HCT116 (cell line): ENCODE measurements at regions not wholly inside any gene's neighbourhood (a gene's known extent, or its start where the extent isn't known, plus 50 kb on each side); places are given as distances from the start of the nearest gene placed in this dataset.

Experiments used
- ATAC-seq: fragments of 200-7000 bp; cut with Tn5 transposase; 2 replicates; pipeline ENCODE4 v1.9.1; 2020; ENCODE audit warnings: mild to moderate bottlenecking, moderate library complexity
- BruUV-seq: library from RNA; stranded (reverse); fragments of 400-500 nt; replicated peaks from 2 replicates; lab custom pipeline; 2021; lab: Mats Ljungman, UMichigan
- CTCF ChIA-PET: fragments of 300-600 bp; sonication (Branson Sonifier 250); formaldehyde crosslinking; loops from one replicate; lab custom pipeline; 2021; ENCODE audit warnings: antibody characterized with exemption; lab: Charles Lee
- POLR2A ChIA-PET: fragments of 300-600, 350-600 bp; sonication (Branson Sonifier 250); formaldehyde crosslinking; loops from one replicate; lab custom pipeline; 2021; ENCODE audit warnings: antibody characterized with exemption; lab: Charles Lee
- RAD21 ChIA-PET, 2 experiments: fragments of 300-600 bp; sonication (Branson Sonifier 250); formaldehyde crosslinking; loops; one replicate each; lab custom pipeline; 2023; ENCODE audit warnings: low total read pairs in 2 of 2; ENCODE audit not compliant: uncharacterized antibody in 2 of 2, unreplicated experiment in 2 of 2, low non-redundant PET in 1 of 2; lab: Charles Lee
- DNase-seq: peaks from one replicate; pipeline ENCODE4 v3.0.0-alpha.2; 2010; ENCODE audit warnings: low read depth, low spot score
- H2AFZ ChIP-seq: fragments of 200-600 bp; shearing (Covaris generic), sonication (generic); 2 replicates; pipeline ENCODE4 v1.6.1; 2017; ENCODE audit warnings: low read depth, mixed run types, mixed read lengths, antibody characterized with exemption, low read length; ENCODE audit not compliant: poor library complexity, severe bottlenecking
- H3K27ac ChIP-seq: 2 replicates; pipeline ENCODE4 v1.5.1; 2012; ENCODE audit warnings: low read depth, low read length
- H3K27me3 ChIP-seq: fragments of 200-600 bp; sonication (generic); 2 replicates; pipeline ENCODE4 v1.6.1; 2016; ENCODE audit warnings: mixed run types, low read length, mixed read lengths; ENCODE audit not compliant: insufficient read depth
- H3K36me3 ChIP-seq, 2 experiments: fragments of 200-500 bp in 1 of 2; fragments of 200-600 bp in 1 of 2; sonication (Bioruptor generic) in 1 of 2; sonication (generic) in 1 of 2; 2 replicates each; pipeline versions ENCODE4 v1.5.1 to v1.6.1; 2014 to 2016; ENCODE audit warnings: low read length in 2 of 2, inconsistent platforms in 1 of 2, mixed read lengths in 1 of 2, mixed run types in 1 of 2; ENCODE audit not compliant: insufficient read depth in 2 of 2, control insufficient read depth in 1 of 2
- H3K4me1 ChIP-seq, 2 experiments: fragments of 200-600 bp in 1 of 2; sonication (generic) in 1 of 2; 2 replicates each; pipeline versions ENCODE4 v1.5.1 to v1.6.1; 2012 to 2017; ENCODE audit warnings: low read length in 2 of 2, inconsistent platforms in 1 of 2, mild to moderate bottlenecking in 1 of 2, mixed read lengths in 1 of 2, mixed run types in 1 of 2, moderate library complexity in 1 of 2; ENCODE audit not compliant: insufficient read depth in 2 of 2, control insufficient read depth in 1 of 2
- H3K4me2 ChIP-seq: fragments of 200-600 bp; sonication (generic); 2 replicates; pipeline ENCODE4 v1.6.1; 2017; ENCODE audit warnings: mixed run types, low read length, mixed read lengths
- H3K4me3 ChIP-seq, 2 experiments: fragments of 200-600 bp in 1 of 2; sonication (generic) in 1 of 2; replicated peaks in 1 of 2; 2 replicates each; pipeline ENCODE4 v1.5.1; 2011 to 2016; ENCODE audit warnings: low read length in 2 of 2, control low read depth in 1 of 2, low read depth in 1 of 2, mild to moderate bottlenecking in 1 of 2, mixed read lengths in 1 of 2, mixed run types in 1 of 2
- H3K79me2 ChIP-seq: fragments of 200-600 bp; sonication (generic); 2 replicates; pipeline ENCODE4 v1.6.1; 2017; ENCODE audit warnings: mild to moderate bottlenecking, mixed run types, low read length, moderate library complexity, mixed read lengths; ENCODE audit not compliant: insufficient read depth
- H3K9ac ChIP-seq: fragments of 200-600 bp; sonication (generic); 2 replicates; pipeline ENCODE4 v1.6.1; 2016; ENCODE audit warnings: low read length, mixed read lengths
- H3K9me2 ChIP-seq: fragments of 200-600 bp; sonication (generic), shearing (Covaris generic); 2 replicates; pipeline ENCODE4 v1.6.1; 2017; ENCODE audit warnings: mixed run types, mild to moderate bottlenecking, moderate library complexity; ENCODE audit not compliant: insufficient read depth
- H3K9me3 ChIP-seq, 2 experiments: fragments of 200-500 bp in 1 of 2; fragments of 200-600 bp in 1 of 2; sonication (Bioruptor generic) in 1 of 2; sonication (generic) in 1 of 2; 2 replicates each; pipeline ENCODE4 v1.6.1; 2014 to 2017; ENCODE audit warnings: low read length in 2 of 2, mixed read lengths in 2 of 2, inconsistent platforms in 1 of 2, low read depth in 1 of 2, mild to moderate bottlenecking in 1 of 2, mixed run types in 1 of 2, moderate library complexity in 1 of 2; ENCODE audit not compliant: control insufficient read depth in 1 of 2, insufficient read depth in 1 of 2
- H4K20me1 ChIP-seq: fragments of 200-600 bp; sonication (generic), shearing (Covaris generic); 2 replicates; pipeline ENCODE4 v1.6.1; 2017; ENCODE audit warnings: mixed run types, mild to moderate bottlenecking, moderate library complexity; ENCODE audit not compliant: insufficient read depth
- CTCF ChIP-seq, 3 experiments: fragments of 200-600 bp in 1 of 3; sonication (generic) in 1 of 3; IDR thresholded peaks in 2 of 3; conservative IDR thresholded peaks in 1 of 3; 2 replicates each; pipeline ENCODE4 v1.5.1; 2012 to 2017; ENCODE audit warnings: low read depth in 2 of 3, low read length in 2 of 3, antibody characterized with exemption in 1 of 3, borderline replicate concordance in 1 of 3, control low read depth in 1 of 3, mild to moderate bottlenecking in 1 of 3, mixed read lengths in 1 of 3, mixed run types in 1 of 3, moderate library complexity in 1 of 3; ENCODE audit not compliant: insufficient read depth in 1 of 3
- EZH2phosphoT487 ChIP-seq: fragments of 200-600 bp; IDR thresholded peaks from 2 replicates; pipeline ENCODE4 v1.6.1; 2018; ENCODE audit warnings: antibody characterized with exemption, borderline replicate concordance
- FOSL1 ChIP-seq: IDR thresholded peaks from 2 replicates; pipeline ENCODE4 v1.6.1; 2012; ENCODE audit warnings: low read depth
- POLR2A ChIP-seq: IDR thresholded peaks from 2 replicates; pipeline ENCODE4 v1.7.0; 2011; ENCODE audit warnings: borderline replicate concordance; ENCODE audit not compliant: insufficient read depth, insufficient read length; ENCODE audit errors: extremely low read depth
- RAD21 ChIP-seq: IDR thresholded peaks from 2 replicates; pipeline ENCODE4 v1.6.1; 2012; ENCODE audit warnings: low read depth, mild to moderate bottlenecking
- SP1 ChIP-seq: IDR thresholded peaks from 2 replicates; pipeline ENCODE4 v1.6.1; 2012; ENCODE audit warnings: low read depth
- ZFX ChIP-seq: fragments of 450-650 bp; IDR thresholded peaks from 2 replicates; pipeline ENCODE4 v1.6.1; 2017
- ZNF274 ChIP-seq: fragments of 200-500 bp; sonication (Bioruptor generic); IDR thresholded peaks from 2 replicates; pipeline ENCODE4 v1.6.1; 2014; ENCODE audit warnings: mild to moderate bottlenecking, low read depth, low read length, inconsistent platforms
- intact Hi-C: fragments of 100-400 bp; cut with micrococcal nuclease; formaldehyde crosslinking; loops from 2 replicates; pipeline ENCODE4 v1.10.0; 2022
- TF ChIP-seq, protein P1 (sequence below): IDR thresholded peaks from 2 replicates; pipeline ENCODE4 v1.6.1; 2012; ENCODE audit warnings: low read depth
- TF ChIP-seq, protein P2 (sequence below): IDR thresholded peaks from 2 replicates; pipeline ENCODE4 v1.6.1; 2012
- TF ChIP-seq, protein P3 (sequence below): IDR thresholded peaks from 2 replicates; pipeline ENCODE4 v1.6.1; 2012
- TF ChIP-seq, protein P4 (sequence below): IDR thresholded peaks from 2 replicates; pipeline ENCODE4 v1.6.1; 2011; ENCODE audit warnings: mild to moderate bottlenecking, low read length, moderate library complexity; ENCODE audit not compliant: insufficient replicate concordance; ENCODE audit errors: extremely low read depth

DNA sequence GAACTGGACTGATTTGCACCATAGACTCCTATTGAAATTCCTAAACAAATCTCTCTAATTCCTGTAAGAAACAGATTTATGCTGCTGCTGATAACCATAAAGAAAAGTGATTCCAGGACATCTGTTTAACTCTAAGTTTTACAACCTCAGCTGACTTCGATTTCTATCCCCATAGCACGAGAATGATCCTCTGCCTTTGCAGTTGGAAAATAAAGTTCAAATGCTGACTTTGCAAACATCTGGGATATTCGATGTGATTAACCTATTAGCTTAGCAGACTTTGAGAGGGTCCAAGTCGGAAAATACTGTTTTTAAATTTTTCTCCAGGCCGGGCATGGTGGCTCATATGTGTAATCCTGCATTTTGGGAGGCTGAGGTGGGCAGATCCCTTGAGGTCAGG is 247.3 kb downstream of the PSAT1 start (continued):
- TF ChIP-seq, protein P1, sequence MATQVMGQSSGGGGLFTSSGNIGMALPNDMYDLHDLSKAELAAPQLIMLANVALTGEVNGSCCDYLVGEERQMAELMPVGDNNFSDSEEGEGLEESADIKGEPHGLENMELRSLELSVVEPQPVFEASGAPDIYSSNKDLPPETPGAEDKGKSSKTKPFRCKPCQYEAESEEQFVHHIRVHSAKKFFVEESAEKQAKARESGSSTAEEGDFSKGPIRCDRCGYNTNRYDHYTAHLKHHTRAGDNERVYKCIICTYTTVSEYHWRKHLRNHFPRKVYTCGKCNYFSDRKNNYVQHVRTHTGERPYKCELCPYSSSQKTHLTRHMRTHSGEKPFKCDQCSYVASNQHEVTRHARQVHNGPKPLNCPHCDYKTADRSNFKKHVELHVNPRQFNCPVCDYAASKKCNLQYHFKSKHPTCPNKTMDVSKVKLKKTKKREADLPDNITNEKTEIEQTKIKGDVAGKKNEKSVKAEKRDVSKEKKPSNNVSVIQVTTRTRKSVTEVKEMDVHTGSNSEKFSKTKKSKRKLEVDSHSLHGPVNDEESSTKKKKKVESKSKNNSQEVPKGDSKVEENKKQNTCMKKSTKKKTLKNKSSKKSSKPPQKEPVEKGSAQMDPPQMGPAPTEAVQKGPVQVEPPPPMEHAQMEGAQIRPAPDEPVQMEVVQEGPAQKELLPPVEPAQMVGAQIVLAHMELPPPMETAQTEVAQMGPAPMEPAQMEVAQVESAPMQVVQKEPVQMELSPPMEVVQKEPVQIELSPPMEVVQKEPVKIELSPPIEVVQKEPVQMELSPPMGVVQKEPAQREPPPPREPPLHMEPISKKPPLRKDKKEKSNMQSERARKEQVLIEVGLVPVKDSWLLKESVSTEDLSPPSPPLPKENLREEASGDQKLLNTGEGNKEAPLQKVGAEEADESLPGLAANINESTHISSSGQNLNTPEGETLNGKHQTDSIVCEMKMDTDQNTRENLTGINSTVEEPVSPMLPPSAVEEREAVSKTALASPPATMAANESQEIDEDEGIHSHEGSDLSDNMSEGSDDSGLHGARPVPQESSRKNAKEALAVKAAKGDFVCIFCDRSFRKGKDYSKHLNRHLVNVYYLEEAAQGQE, result no peak
- TF ChIP-seq SP1, result no peak

DNA sequence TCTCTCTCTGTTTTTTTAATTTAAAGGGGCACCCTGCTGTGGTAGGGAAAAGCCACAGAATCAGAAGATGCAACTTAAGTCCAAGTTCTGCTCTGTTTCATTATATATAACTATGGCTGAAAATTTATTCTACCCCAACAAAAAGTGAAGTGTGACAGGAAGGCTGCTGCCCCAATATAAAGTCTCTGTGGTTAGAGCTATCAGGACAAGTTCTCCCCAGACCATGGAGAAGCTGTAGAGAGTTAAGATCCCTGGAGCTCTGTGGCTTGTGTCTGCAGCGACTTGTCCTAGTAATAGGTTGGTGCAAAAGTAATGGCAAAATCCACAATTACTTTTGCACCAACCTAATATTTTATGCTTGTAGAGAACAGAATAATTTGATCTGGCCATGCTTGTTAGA is 250.9 kb downstream of the PSAT1 start:
- RAD21 ChIA-PET, result no interaction called here
- Histone ChIP-seq H3K27ac (no peak overlapping the region), H3K79me2 (no peaks in the 10 kb centered on the region), H3K9ac (no peak overlapping the region), H3K4me1 (no peaks in the 10 kb centered on the region), H2AFZ (no peak overlapping the region), H4K20me1 (no peaks in the 10 kb centered on the region), H3K4me2 (no peak overlapping the region), H3K9me3 (no peaks in the 10 kb centered on the region), H3K4me3 (no peak overlapping the region), H3K27me3 (no peaks in the 10 kb centered on the region), H3K9me2 (no peaks in the 10 kb centered on the region), H3K36me3 (no peaks in the 10 kb centered on the region)
- CTCF ChIA-PET, result no interaction called here
- POLR2A ChIA-PET, result no interaction called here
- BruUV-seq, result no TSS peak
- intact Hi-C loops, result no loop called here
- DNase-seq, result no peak
- TF ChIP-seq ZFX, result no peak
- TF ChIP-seq, protein P2, sequence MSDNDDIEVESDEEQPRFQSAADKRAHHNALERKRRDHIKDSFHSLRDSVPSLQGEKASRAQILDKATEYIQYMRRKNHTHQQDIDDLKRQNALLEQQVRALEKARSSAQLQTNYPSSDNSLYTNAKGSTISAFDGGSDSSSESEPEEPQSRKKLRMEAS, result no peak
- no peak for TF ChIP-seq EZH2phosphoT487
- no peak for TF ChIP-seq RAD21
- TF ChIP-seq FOSL1, result no peak
- TF ChIP-seq ZNF274, result no peak
- no peak for TF ChIP-seq POLR2A
- TF ChIP-seq, protein P3, sequence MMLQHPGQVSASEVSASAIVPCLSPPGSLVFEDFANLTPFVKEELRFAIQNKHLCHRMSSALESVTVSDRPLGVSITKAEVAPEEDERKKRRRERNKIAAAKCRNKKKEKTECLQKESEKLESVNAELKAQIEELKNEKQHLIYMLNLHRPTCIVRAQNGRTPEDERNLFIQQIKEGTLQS, result no peak
- TF ChIP-seq, protein P4, sequence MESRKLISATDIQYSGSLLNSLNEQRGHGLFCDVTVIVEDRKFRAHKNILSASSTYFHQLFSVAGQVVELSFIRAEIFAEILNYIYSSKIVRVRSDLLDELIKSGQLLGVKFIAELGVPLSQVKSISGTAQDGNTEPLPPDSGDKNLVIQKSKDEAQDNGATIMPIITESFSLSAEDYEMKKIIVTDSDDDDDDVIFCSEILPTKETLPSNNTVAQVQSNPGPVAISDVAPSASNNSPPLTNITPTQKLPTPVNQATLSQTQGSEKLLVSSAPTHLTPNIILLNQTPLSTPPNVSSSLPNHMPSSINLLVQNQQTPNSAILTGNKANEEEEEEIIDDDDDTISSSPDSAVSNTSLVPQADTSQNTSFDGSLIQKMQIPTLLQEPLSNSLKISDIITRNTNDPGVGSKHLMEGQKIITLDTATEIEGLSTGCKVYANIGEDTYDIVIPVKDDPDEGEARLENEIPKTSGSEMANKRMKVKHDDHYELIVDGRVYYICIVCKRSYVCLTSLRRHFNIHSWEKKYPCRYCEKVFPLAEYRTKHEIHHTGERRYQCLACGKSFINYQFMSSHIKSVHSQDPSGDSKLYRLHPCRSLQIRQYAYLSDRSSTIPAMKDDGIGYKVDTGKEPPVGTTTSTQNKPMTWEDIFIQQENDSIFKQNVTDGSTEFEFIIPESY, result no peak
- no peak for TF ChIP-seq CTCF (IDR thresholded peaks at IDR 0.05 in 2 of 3, conservative IDR thresholded peaks at IDR 0.05 in 1 of 3; ENCODE audit: borderline replicate concordance in 1 of 3, insufficient read depth in 1 of 3, low read depth in 2 of 3, low read length in 2 of 3)
- ATAC-seq, result no peak
